Skin of body (tissue), 1 donor: ENCODE measurements at regions not wholly inside any gene's neighbourhood (a gene's known extent, or its start where the extent isn't known, plus 50 kb on each side); places are given as distances from the start of the nearest gene placed in this dataset.
"Not testable (repeated sequence)": the region's sequence is repeated elsewhere in the genome, so short reads cannot be mapped to it uniquely, and the experiment has no call there.

ENCODE experiments used
- DNase-seq: peaks from one replicate; lab custom pipeline; 2025; lab: John Stamatoyannopoulos, UW

GRCh38 chr5:171541341-171541776 lies 121.9 kb downstream of the FGF18 start:
- no peak for DNase-seq

GRCh38 chr5:171542525-171543140 lies 123.2 kb downstream of the FGF18 start:
- DNase-seq, result no peak

- no peak for DNase-seq
Observed at GRCh38 chr5:171543148-171543815, 123.8 kb downstream of the FGF18 start.

GRCh38 chr5:171544913-171545765 lies 125.7 kb downstream of the FGF18 start:
- DNase-seq, result no peak

GRCh38 chr5:171549274-171549673 lies 129.8 kb downstream of the FGF18 start:
- DNase-seq, result peak; percentile 36

GRCh38 chr5:171553817-171554216 lies 134.4 kb downstream of the FGF18 start:
- DNase-seq, result not testable (repeated sequence)

- no peak for DNase-seq
Observed at GRCh38 chr5:171555160-171555559, 135.7 kb downstream of the FGF18 start.

- DNase-seq, result no peak
Observed at GRCh38 chr5:171562822-171563221, 143.4 kb downstream of the FGF18 start.

GRCh38 chr5:171568389-171568788 lies 148.9 kb downstream of the FGF18 start:
- DNase-seq, result no peak

GRCh38 chr5:171569065-171569712 lies 149.7 kb downstream of the FGF18 start:
- no peak for DNase-seq

GRCh38 chr5:171570244-171570825 lies 150.9 kb downstream of the FGF18 start:
- no peak for DNase-seq

GRCh38 chr5:171571663-171572062 lies 152.2 kb downstream of the FGF18 start:
- DNase-seq, result no peak

- no peak for DNase-seq
Observed at GRCh38 chr5:171573021-171573420, 153.6 kb downstream of the FGF18 start.

- no peak for DNase-seq
Observed at GRCh38 chr5:171573451-171574225, 154.2 kb downstream of the FGF18 start.

GRCh38 chr5:171574376-171574775 lies 154.9 kb downstream of the FGF18 start:
- peak; percentile 82 for DNase-seq

- no peak for DNase-seq
Observed at GRCh38 chr5:171575386-171575785, 155.9 kb downstream of the FGF18 start.

- no peak for DNase-seq
Observed at GRCh38 chr5:171575808-171576207, 156.4 kb downstream of the FGF18 start.

GRCh38 chr5:171577042-171577758 lies 157.8 kb downstream of the FGF18 start:
- peak; percentile 33 for DNase-seq

- DNase-seq, result no peak
Observed at GRCh38 chr5:171578049-171578828, 158.8 kb downstream of the FGF18 start.
